Tibial nerve (tissue), 4 donors: ENCODE measurements at regions not wholly inside any gene's neighbourhood (a gene's known extent, or its start where the extent isn't known, plus 50 kb on each side); places are given as distances from the start of the nearest gene placed in this dataset.

Experiments used
- EP300 ChIP-seq, 2 donors: sonication (generic); formaldehyde crosslinking; IDR thresholded peaks; one replicate each; pipeline ENCODE4 v1.6.1; 2017; ENCODE audit warnings: antibody characterized with exemption in 2 of 2, mild to moderate bottlenecking in 1 of 2
- POLR2A ChIP-seq, 2 donors: fragments of 450-650 bp; IDR thresholded peaks; one replicate each; pipeline ENCODE4 v1.6.1; 2017; ENCODE audit warnings: antibody characterized with exemption in 2 of 2, mild to moderate bottlenecking in 2 of 2, moderate library complexity in 2 of 2
- TF ChIP-seq, protein P1 (sequence below), 5 experiments: fragments of 200-600 bp in 3 of 5; fragments of 450-650 bp in 2 of 5; sonication (generic) in 3 of 5; IDR thresholded peaks; one replicate each; pipeline ENCODE4 v1.5.1; 2016 to 2019; ENCODE audit warnings: antibody characterized with exemption in 5 of 5, mild to moderate bottlenecking in 3 of 5, moderate library complexity in 2 of 5

DNA sequence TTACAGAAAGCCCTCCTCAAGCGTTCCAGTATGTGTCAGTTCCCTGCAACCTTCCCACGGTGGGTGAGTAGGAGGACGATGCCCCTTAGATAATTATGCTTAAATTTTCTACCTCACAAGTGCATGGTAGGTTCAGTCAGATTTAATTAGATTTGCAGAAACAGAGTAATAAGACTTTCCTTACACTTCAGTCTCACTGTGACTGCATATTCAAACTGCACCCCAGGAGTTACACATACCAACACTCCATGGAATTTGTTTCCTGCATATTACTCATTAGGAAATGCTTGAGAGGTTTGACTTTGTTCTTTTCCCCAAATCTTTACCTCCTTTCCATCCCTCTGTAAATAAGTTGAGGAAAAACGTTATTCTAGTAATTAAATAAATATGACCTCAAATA, 108.8 kb downstream of the ARRDC4 start:
- TF ChIP-seq, protein P1, sequence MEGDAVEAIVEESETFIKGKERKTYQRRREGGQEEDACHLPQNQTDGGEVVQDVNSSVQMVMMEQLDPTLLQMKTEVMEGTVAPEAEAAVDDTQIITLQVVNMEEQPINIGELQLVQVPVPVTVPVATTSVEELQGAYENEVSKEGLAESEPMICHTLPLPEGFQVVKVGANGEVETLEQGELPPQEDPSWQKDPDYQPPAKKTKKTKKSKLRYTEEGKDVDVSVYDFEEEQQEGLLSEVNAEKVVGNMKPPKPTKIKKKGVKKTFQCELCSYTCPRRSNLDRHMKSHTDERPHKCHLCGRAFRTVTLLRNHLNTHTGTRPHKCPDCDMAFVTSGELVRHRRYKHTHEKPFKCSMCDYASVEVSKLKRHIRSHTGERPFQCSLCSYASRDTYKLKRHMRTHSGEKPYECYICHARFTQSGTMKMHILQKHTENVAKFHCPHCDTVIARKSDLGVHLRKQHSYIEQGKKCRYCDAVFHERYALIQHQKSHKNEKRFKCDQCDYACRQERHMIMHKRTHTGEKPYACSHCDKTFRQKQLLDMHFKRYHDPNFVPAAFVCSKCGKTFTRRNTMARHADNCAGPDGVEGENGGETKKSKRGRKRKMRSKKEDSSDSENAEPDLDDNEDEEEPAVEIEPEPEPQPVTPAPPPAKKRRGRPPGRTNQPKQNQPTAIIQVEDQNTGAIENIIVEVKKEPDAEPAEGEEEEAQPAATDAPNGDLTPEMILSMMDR (IDR thresholded peaks at IDR 0.05), result no peak
- TF ChIP-seq EP300 (IDR thresholded peaks at IDR 0.05) (no peak), POLR2A (IDR thresholded peaks at IDR 0.05) (no peak)
